Panc1 (cell line): ENCODE measurements at regions not wholly inside any gene's neighbourhood (a gene's known extent, or its start where the extent isn't known, plus 50 kb on each side); places are given as distances from the start of the nearest gene placed in this dataset.

ENCODE experiments used
- POLR2AphosphoS5 ChIP-seq: IDR thresholded peaks from 2 replicates; pipeline ENCODE4 v1.6.1; 2012; ENCODE audit warnings: mild to moderate bottlenecking, low read depth, low read length, moderate library complexity
- SIN3A ChIP-seq: IDR thresholded peaks from 2 replicates; pipeline ENCODE4 v1.6.1; 2012; ENCODE audit warnings: low read depth, mild to moderate bottlenecking, low read length, moderate library complexity, borderline replicate concordance; ENCODE audit not compliant: insufficient read depth
- TCF7L2 ChIP-seq: IDR thresholded peaks from 2 replicates; pipeline ENCODE4 v1.6.1; 2011; ENCODE audit warnings: mild to moderate bottlenecking, low read depth, low read length, inconsistent platforms
- TF ChIP-seq, protein P1 (sequence below): fragments of 450-650 bp; IDR thresholded peaks from 2 replicates; pipeline ENCODE4 v1.5.1; 2017; ENCODE audit warnings: mild to moderate bottlenecking
- TF ChIP-seq, protein P2 (sequence below), 2 experiments: IDR thresholded peaks; 2 replicates each; pipeline ENCODE4 v1.6.1; 2011 to 2012; ENCODE audit warnings: low read depth in 2 of 2, control low read depth in 1 of 2, low read length in 1 of 2, mild to moderate bottlenecking in 1 of 2, moderate library complexity in 1 of 2; ENCODE audit not compliant: insufficient read depth in 1 of 2

DNA sequence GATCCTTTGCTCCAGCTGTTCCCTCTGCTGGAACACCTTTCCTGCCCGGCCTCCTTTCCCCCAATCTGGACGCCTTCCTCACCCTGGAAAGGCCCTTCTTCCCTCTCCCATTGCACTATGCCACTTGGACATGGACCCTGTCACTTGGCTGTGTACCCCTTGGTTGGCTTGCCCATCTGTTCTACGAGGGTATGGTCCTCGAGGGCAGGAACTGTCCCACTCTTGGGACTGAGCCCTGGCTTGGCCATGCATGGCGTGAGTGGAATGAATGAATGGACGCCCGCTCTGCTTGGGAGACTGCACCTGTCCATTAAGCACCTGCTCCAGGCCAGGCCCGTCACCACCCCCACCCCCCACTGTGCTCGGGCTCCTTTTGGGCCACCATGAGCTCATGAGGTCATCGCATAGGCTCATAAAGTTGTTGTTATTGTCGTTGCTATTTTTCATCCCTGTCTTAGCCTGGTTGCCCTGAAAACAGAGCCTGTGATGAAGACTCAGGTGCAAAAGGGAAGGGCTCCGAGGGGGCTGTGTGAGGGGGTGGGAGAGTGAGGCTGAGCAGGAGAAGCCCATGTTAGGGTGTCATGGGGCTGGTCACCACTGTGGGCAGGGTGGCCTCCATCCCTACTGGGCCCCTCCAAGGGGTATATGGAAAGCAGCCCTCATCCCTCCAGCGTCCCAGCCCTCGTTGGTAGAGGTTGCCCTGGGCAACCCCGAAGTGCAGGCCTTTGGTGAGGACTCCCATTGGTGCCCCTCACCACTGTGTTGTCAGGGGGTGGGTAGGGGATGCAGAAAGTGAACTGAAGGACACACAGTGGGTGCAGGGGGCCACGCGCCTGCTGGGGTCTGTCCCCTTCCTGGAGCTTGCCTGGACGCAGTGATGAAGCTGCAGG, 57.2 kb upstream of the IER5L start:
- TF ChIP-seq, protein P1, sequence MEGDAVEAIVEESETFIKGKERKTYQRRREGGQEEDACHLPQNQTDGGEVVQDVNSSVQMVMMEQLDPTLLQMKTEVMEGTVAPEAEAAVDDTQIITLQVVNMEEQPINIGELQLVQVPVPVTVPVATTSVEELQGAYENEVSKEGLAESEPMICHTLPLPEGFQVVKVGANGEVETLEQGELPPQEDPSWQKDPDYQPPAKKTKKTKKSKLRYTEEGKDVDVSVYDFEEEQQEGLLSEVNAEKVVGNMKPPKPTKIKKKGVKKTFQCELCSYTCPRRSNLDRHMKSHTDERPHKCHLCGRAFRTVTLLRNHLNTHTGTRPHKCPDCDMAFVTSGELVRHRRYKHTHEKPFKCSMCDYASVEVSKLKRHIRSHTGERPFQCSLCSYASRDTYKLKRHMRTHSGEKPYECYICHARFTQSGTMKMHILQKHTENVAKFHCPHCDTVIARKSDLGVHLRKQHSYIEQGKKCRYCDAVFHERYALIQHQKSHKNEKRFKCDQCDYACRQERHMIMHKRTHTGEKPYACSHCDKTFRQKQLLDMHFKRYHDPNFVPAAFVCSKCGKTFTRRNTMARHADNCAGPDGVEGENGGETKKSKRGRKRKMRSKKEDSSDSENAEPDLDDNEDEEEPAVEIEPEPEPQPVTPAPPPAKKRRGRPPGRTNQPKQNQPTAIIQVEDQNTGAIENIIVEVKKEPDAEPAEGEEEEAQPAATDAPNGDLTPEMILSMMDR: no peak
- no peak for TF ChIP-seq POLR2AphosphoS5
- TF ChIP-seq SIN3A: no peak
- TF ChIP-seq, protein P2, sequence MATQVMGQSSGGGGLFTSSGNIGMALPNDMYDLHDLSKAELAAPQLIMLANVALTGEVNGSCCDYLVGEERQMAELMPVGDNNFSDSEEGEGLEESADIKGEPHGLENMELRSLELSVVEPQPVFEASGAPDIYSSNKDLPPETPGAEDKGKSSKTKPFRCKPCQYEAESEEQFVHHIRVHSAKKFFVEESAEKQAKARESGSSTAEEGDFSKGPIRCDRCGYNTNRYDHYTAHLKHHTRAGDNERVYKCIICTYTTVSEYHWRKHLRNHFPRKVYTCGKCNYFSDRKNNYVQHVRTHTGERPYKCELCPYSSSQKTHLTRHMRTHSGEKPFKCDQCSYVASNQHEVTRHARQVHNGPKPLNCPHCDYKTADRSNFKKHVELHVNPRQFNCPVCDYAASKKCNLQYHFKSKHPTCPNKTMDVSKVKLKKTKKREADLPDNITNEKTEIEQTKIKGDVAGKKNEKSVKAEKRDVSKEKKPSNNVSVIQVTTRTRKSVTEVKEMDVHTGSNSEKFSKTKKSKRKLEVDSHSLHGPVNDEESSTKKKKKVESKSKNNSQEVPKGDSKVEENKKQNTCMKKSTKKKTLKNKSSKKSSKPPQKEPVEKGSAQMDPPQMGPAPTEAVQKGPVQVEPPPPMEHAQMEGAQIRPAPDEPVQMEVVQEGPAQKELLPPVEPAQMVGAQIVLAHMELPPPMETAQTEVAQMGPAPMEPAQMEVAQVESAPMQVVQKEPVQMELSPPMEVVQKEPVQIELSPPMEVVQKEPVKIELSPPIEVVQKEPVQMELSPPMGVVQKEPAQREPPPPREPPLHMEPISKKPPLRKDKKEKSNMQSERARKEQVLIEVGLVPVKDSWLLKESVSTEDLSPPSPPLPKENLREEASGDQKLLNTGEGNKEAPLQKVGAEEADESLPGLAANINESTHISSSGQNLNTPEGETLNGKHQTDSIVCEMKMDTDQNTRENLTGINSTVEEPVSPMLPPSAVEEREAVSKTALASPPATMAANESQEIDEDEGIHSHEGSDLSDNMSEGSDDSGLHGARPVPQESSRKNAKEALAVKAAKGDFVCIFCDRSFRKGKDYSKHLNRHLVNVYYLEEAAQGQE (IDR thresholded peaks at IDR 0.05; ENCODE audit: insufficient read depth in 1 of 2, low read depth in 2 of 2, low read length in 1 of 2): no peak
- TF ChIP-seq TCF7L2: no peak
